Testis (tissue), 2 donors: ENCODE measurements at regions not wholly inside any gene's neighbourhood (a gene's known extent, or its start where the extent isn't known, plus 50 kb on each side); places are given as distances from the start of the nearest gene placed in this dataset.

Source experiments
- DNase-seq: peaks from one replicate; pipeline ENCODE4 v3.0.0-alpha.2; 2019
- H3K27ac ChIP-seq, 2 donors: fragments of 200-600 bp; sonication (generic); one replicate each; pipeline ENCODE4 v1.5.1; 2019
- H3K27me3 ChIP-seq: fragments of 200-600 bp; sonication (generic); one replicate; pipeline ENCODE4 v1.5.1; 2019
- H3K36me3 ChIP-seq: fragments of 200-600 bp; sonication (generic); one replicate; pipeline ENCODE4 v1.5.1; 2017; ENCODE audit warnings: low read depth; ENCODE audit errors: missing control alignments
- H3K4me1 ChIP-seq: fragments of 200-600 bp; sonication (generic); one replicate; pipeline ENCODE4 v1.5.1; 2019
- H3K4me3 ChIP-seq, 2 donors: fragments of 200-600 bp; sonication (generic); one replicate each; pipeline ENCODE4 v1.5.1; 2017 to 2019
- H3K9me3 ChIP-seq: fragments of 200-600 bp; sonication (generic); one replicate; pipeline ENCODE4 v1.5.1; 2017
- POLR2A ChIP-seq: fragments of 450-650 bp; IDR thresholded peaks from one replicate; pipeline ENCODE4 v1.6.1; 2017; ENCODE audit warnings: antibody characterized with exemption, mild to moderate bottlenecking, moderate library complexity
- WGBS, 2 donors: methylation state at CpG; one replicate each; pipeline ENCODE4 v1.1.5; 2018; 5-methylcytosine and 5-hydroxymethylcytosine counted together
- intact Hi-C: fragments of 100-400 bp; cut with DNase I; formaldehyde crosslinking; loops from one replicate; pipeline ENCODE4 v1.15.1; 2023; ENCODE audit warnings: low total_unique reads
- TF ChIP-seq, protein P1 (sequence below), 3 experiments: fragments of 450-650 bp in 2 of 3; fragments of 200-600 bp in 1 of 3; sonication (generic) in 1 of 3; IDR thresholded peaks; one replicate each; pipeline ENCODE4 v1.5.1; 2016 to 2019; ENCODE audit warnings: antibody characterized with exemption in 3 of 3, mild to moderate bottlenecking in 2 of 3, moderate library complexity in 1 of 3

DNA sequence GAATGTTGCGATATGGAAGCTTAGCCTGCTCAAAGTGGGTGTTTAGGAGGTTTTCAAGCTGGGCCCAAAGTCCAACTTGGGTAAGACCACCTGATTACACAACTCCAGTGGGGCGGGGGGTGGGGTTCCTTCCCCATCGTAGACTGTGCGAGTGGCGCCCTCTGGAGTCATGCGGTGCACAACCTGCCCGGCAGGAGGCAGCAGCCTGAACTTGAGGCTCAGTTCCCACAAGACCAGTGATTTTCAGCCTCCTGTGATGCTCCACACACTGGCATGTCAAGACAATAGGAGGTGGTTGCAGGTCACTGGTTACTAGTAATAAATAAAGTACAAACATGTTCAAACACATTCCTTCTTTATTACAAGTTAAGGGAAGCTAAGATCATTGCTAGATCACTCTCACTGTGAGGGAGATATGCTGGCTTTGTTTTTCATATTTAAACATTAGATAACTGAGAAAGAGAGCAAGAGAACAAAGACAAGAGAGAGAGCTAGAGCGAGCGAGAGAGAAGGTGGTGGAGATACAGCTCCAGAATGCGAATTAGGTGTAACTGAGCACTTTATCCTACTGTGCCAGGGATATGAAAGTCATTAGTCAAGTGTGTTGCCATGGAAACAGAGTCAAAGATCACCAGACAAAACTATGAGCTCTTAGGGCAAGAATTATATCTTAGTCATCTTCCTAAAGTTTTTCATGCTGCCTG lies 97.4 kb upstream of the BMPER start:
- Histone ChIP-seq H3K4me3 (no peak overlapping the region), H3K36me3 (no peaks in the 10 kb centered on the region), H3K27me3 (no peaks in the 10 kb centered on the region), H3K4me1 (peaks cover 11% of the 10 kb centered on the region), H3K9me3 (no peaks in the 10 kb centered on the region), H3K27ac (no peak overlapping the region)
- DNase-seq = peak; percentile 21
- WGBS, 2 donors = 79 to 86% methylated on average over 10 of the region's 10 CpGs
- intact Hi-C loops = no loop called here
- TF ChIP-seq, protein P1, sequence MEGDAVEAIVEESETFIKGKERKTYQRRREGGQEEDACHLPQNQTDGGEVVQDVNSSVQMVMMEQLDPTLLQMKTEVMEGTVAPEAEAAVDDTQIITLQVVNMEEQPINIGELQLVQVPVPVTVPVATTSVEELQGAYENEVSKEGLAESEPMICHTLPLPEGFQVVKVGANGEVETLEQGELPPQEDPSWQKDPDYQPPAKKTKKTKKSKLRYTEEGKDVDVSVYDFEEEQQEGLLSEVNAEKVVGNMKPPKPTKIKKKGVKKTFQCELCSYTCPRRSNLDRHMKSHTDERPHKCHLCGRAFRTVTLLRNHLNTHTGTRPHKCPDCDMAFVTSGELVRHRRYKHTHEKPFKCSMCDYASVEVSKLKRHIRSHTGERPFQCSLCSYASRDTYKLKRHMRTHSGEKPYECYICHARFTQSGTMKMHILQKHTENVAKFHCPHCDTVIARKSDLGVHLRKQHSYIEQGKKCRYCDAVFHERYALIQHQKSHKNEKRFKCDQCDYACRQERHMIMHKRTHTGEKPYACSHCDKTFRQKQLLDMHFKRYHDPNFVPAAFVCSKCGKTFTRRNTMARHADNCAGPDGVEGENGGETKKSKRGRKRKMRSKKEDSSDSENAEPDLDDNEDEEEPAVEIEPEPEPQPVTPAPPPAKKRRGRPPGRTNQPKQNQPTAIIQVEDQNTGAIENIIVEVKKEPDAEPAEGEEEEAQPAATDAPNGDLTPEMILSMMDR (IDR thresholded peaks at IDR 0.05) = no peak
- TF ChIP-seq POLR2A = no peak

DNA sequence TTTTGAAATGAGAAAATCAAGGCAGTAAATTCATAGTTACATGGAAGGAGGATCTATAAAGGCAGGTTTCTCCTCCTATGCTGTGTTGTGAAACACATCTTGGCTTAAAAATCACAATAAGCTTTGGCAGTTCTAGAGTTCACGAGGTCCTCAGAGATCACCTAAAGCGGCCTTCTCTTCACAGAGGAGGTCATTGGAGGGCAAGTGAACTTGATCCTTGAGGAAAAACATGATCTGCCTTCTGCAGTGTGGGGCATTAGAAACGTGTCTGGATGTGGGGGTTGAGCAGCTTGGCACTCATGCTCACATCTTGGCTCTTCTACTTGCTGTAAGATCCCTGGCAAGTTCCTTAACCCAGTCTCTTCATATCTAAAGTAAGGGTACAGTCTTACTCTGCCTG lies 96.1 kb upstream of the BMPER start:
- no peak for TF ChIP-seq POLR2A
- TF ChIP-seq, protein P1 (IDR thresholded peaks at IDR 0.05) = no peak
- Histone ChIP-seq H3K27me3 (no peaks in the 10 kb centered on the region), H3K27ac (no peak overlapping the region), H3K4me3 (no peak overlapping the region), H3K4me1 (peaks cover 15% of the 10 kb centered on the region), H3K9me3 (no peaks in the 10 kb centered on the region), H3K36me3 (no peaks in the 10 kb centered on the region)
- DNase-seq = no peak
- WGBS, 2 donors = 55 to 71% methylated on average over 3 of the region's 3 CpGs
- intact Hi-C loops = no loop called here

DNA sequence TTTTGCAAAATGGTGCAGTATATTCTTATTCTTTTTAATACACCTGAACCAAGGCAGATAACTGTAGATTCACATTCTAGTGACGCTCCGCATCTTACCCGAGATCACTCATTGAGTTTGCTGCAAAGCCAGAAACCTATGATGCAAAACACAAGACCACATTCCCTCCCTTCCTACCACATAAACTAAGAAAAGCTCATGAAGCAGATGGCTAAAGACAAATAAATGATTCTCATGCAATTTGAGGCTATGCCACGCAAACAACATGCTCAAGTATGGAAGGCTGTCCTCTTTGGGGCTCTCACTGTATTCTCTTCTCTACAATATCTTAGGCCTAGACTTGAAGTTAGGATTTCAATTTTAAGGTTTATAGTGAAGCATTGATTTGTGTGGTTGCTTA lies 95.0 kb upstream of the BMPER start:
- WGBS, 2 donors = 96% methylated on average over 4 of the region's 4 CpGs
- DNase-seq = no peak
- H3K9me3 ChIP-seq = no peaks in the 10 kb centered on the region

DNA sequence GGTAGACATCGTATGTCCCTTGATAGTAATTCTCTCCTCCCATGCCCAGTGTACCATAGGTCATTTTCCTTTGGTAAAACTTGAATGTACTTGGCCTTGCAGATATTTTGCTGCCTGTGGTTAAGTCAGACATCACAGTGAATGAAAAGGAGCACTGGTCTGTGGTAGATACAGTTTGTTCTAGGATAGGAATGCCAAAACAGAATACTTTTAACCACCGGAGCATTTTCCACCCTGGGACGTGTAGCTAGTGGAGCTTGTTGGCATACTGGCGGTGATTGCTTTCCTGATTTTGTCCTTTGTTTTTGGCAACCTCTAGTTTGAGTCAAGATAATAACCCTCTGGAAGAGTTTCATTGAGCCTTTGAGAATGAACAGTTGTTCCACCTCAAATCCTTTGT lies 92.0 kb upstream of the BMPER start:
- no peak for DNase-seq

More for the DNA sequence above, 95.0 kb upstream of the BMPER start:
- intact Hi-C loops = no loop called here
- Histone ChIP-seq H3K27ac (no peak overlapping the region), H3K4me1 (peaks cover 15% of the 10 kb centered on the region), H3K4me3 (no peak overlapping the region), H3K27me3 (no peaks in the 10 kb centered on the region), H3K36me3 (no peaks in the 10 kb centered on the region)
- no peak for TF ChIP-seq POLR2A
- TF ChIP-seq, protein P1 (IDR thresholded peaks at IDR 0.05) = no peak

More for the DNA sequence above, 92.0 kb upstream of the BMPER start:
- no peaks in the 10 kb centered on the region for H3K36me3 ChIP-seq
- TF ChIP-seq POLR2A = no peak
- TF ChIP-seq, protein P1 (IDR thresholded peaks at IDR 0.05) = no peak
- H3K4me3 ChIP-seq = no peak overlapping the region
- H3K27ac ChIP-seq = no peak overlapping the region
- peaks cover 7% of the 10 kb centered on the region for H3K4me1 ChIP-seq
- H3K27me3 ChIP-seq = no peaks in the 10 kb centered on the region
- intact Hi-C loops = no loop called here
- H3K9me3 ChIP-seq = no peaks in the 10 kb centered on the region
- 65 to 71% methylated on average over 4 of the region's 4 CpGs for WGBS, 2 donors
